ENCODE measurements at regions not wholly inside any gene's neighbourhood (a gene's known extent, or its start where the extent isn't known, plus 50 kb on each side); places are given as distances from the start of the nearest gene placed in this dataset.
"Not testable (repeated sequence)": the region's sequence is repeated elsewhere in the genome, so short reads cannot be mapped to it uniquely, and the experiment has no call there.

DNA sequence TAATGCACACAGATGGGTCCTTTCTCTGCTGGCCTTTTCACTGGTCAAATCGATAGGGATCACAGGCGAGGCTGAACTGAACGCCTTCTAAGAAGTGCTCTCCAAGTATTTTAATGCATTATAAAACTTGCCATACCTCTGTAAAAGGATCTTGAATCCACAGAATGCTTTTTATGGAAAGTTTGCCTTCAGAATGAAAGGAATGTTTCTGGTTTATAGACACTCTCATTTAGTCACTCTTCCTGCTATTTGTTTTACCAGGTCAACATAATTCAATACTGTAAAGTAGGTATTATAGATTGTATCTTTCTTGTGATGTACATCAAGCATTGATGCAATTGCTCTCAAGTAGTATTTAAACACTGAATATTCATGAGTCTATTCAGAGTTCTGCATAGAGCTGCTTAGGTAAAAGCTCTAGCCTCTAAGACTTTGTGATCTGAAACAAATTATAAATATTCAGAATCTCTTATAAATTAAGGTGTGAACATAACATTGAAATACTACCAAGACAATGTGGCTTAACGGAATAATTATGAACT is 308.4 kb downstream of the ISL1 start:
- TF ChIP-seq ZNF384 (IDR thresholded peaks at IDR 0.05) (no peak), TARDBP (IDR thresholded peaks at IDR 0.05) (no peak), NFRKB (IDR thresholded peaks at IDR 0.05) (no peak), BHLHE40 (IDR thresholded peaks at IDR 0.05; ENCODE audit: borderline replicate concordance) (no peak), HDGF (IDR thresholded peaks at IDR 0.05; ENCODE audit: borderline replicate concordance) (no peak), ELF4 (IDR thresholded peaks at IDR 0.05) (no peak), FOXA1 (IDR thresholded peaks at IDR 0.05) (no peak), FOXM1 (IDR thresholded peaks at IDR 0.05; ENCODE audit: borderline replicate concordance) (no peak), FOXK2 (IDR thresholded peaks at IDR 0.05) (no peak)
- TF ChIP-seq, protein P1, sequence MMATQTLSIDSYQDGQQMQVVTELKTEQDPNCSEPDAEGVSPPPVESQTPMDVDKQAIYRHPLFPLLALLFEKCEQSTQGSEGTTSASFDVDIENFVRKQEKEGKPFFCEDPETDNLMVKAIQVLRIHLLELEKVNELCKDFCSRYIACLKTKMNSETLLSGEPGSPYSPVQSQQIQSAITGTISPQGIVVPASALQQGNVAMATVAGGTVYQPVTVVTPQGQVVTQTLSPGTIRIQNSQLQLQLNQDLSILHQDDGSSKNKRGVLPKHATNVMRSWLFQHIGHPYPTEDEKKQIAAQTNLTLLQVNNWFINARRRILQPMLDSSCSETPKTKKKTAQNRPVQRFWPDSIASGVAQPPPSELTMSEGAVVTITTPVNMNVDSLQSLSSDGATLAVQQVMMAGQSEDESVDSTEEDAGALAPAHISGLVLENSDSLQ (IDR thresholded peaks at IDR 0.05): no peak
- ChIA-PET CTCF (no interaction called here), POLR2A (no interaction called here)
- no peak for DNase-seq (ENCODE audit: extremely low spot score)

DNA sequence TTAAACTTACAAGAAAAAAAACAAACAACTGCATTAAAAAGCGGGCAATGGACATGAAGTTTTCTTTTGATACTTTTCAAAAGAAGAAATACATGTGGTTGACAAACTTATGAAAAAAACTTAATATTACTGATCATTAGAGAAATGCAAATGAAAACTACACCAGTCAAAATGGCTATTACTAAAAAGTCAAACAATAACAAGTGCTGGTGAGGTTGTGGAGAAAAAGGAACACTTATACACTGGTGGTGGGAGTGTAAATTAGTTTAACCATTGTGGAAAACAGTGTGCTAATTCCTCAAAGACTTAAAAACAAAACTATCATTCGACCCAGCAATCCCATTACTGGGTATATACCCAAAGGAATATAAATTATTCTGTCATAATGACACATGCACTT is 311.6 kb downstream of the ISL1 start:
- ChIA-PET POLR2A (no interaction called here), CTCF (no interaction called here)
- no peak for DNase-seq (ENCODE audit: extremely low spot score)
- TF ChIP-seq BHLHE40 (IDR thresholded peaks at IDR 0.05; ENCODE audit: borderline replicate concordance): no peak
- no peak for TF ChIP-seq ZNF384 (IDR thresholded peaks at IDR 0.05)
- TF ChIP-seq CTBP1 (IDR thresholded peaks at IDR 0.05; ENCODE audit: borderline replicate concordance): no peak
- no peak for TF ChIP-seq FOXA1 (IDR thresholded peaks at IDR 0.05)
- TF ChIP-seq TARDBP (IDR thresholded peaks at IDR 0.05): no peak
- TF ChIP-seq L3MBTL2 (conservative IDR thresholded peaks at IDR 0.05): no peak
- no peak for TF ChIP-seq FOXM1 (IDR thresholded peaks at IDR 0.05; ENCODE audit: borderline replicate concordance)
- TF ChIP-seq ARNT (IDR thresholded peaks at IDR 0.05): no peak
- TF ChIP-seq FOXK2 (IDR thresholded peaks at IDR 0.05): no peak
- TF ChIP-seq ELF4 (IDR thresholded peaks at IDR 0.05): no peak
- TF ChIP-seq, protein P1 (IDR thresholded peaks at IDR 0.05): no peak
- no peak for TF ChIP-seq HDGF (IDR thresholded peaks at IDR 0.05; ENCODE audit: borderline replicate concordance)
- TF ChIP-seq LEF1 (IDR thresholded peaks at IDR 0.05; ENCODE audit: borderline replicate concordance): no peak
- no peak for TF ChIP-seq SUZ12 (IDR thresholded peaks at IDR 0.05)
- TF ChIP-seq NFRKB (IDR thresholded peaks at IDR 0.05): no peak
- no peak for TF ChIP-seq SP1 (IDR thresholded peaks at IDR 0.05)

DNA sequence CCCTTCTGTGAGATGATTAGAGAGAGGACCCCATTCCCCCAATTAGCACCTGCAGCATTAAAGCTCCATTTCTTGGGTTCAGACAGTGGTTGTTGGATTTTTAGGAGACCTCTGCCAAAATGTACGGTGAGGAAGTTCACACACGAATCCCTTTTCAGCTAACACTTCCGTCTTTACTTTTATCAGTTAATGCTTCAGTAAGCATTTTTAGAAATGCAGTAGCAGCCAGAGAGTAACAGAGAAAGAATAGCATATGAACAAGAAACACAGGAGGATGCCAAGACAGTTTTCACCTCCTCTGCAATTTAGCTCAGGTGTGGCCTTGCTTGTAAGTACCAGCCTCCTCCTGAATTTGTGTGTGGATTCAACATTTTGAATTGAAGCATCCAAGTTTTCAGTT is 312.9 kb downstream of the ISL1 start:
- POLR2A ChIA-PET: no interaction called here
- CTCF ChIA-PET: no interaction called here
- DNase-seq (ENCODE audit: extremely low spot score): no peak
- TF ChIP-seq L3MBTL2 (conservative IDR thresholded peaks at IDR 0.05) (no peak), SP1 (IDR thresholded peaks at IDR 0.05) (no peak), LEF1 (IDR thresholded peaks at IDR 0.05; ENCODE audit: borderline replicate concordance) (no peak), FOXA1 (IDR thresholded peaks at IDR 0.05) (no peak), NFRKB (IDR thresholded peaks at IDR 0.05) (no peak), HDGF (IDR thresholded peaks at IDR 0.05; ENCODE audit: borderline replicate concordance) (no peak), CTBP1 (IDR thresholded peaks at IDR 0.05; ENCODE audit: borderline replicate concordance) (no peak), SUZ12 (IDR thresholded peaks at IDR 0.05) (no peak), TARDBP (IDR thresholded peaks at IDR 0.05) (no peak)

DNA sequence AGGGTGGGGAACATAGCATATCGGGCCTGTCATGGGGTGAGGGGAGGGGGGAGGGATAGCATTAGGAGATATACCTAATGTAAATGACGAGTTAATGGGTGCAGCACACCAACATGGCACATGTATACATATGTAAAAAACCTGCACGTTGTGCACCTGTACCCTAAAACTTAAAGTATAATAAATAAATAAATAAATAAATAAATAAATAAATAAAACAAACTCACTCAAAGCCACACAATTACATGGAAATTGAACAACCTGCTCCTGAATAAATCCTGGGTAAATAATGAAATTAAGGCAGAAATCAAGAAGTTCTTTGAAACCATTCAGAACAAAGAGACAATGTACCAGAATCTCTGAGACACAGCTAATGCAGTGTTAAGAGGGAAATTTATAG is 318.8 kb downstream of the ISL1 start:
- DNase-seq (ENCODE audit: extremely low spot score); CTCF ChIA-PET; POLR2A ChIA-PET: not testable (repeated sequence)

DNA sequence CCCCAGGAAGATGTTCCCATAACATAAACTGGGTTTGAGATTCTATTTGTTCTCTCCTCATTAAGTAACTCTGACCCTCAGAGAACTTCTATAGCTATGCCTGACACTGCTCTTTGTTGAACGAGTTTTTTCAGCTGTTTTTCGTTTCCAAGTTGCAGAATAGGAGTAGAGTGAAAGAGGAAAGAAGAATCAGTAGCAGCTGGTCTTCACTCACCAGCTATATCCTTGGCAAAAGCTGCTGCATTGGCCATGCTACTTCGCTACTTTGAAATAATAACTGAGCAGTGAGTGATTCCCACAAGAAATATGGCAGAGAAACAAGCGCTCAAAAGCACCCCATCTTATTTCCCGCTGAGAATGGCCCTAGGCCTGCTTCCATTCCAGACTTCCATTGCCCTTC is 329.0 kb downstream of the ISL1 start:
- no peak for DNase-seq (ENCODE audit: extremely low spot score)
- ChIA-PET POLR2A (no interaction called here), CTCF (no interaction called here)
- TF ChIP-seq FOXA1 (IDR thresholded peaks at IDR 0.05) (no peak), L3MBTL2 (conservative IDR thresholded peaks at IDR 0.05) (no peak), BHLHE40 (IDR thresholded peaks at IDR 0.05; ENCODE audit: borderline replicate concordance) (no peak), ELF4 (IDR thresholded peaks at IDR 0.05) (no peak), FOXK2 (IDR thresholded peaks at IDR 0.05) (no peak), SUZ12 (IDR thresholded peaks at IDR 0.05) (no peak), FOXM1 (IDR thresholded peaks at IDR 0.05; ENCODE audit: borderline replicate concordance) (no peak), LEF1 (IDR thresholded peaks at IDR 0.05; ENCODE audit: borderline replicate concordance) (no peak), TARDBP (IDR thresholded peaks at IDR 0.05) (no peak), HDGF (IDR thresholded peaks at IDR 0.05; ENCODE audit: borderline replicate concordance) (no peak), NFRKB (IDR thresholded peaks at IDR 0.05) (no peak), ZNF384 (IDR thresholded peaks at IDR 0.05) (no peak), SP1 (IDR thresholded peaks at IDR 0.05) (no peak)
- TF ChIP-seq, protein P1 (IDR thresholded peaks at IDR 0.05): no peak

DNA sequence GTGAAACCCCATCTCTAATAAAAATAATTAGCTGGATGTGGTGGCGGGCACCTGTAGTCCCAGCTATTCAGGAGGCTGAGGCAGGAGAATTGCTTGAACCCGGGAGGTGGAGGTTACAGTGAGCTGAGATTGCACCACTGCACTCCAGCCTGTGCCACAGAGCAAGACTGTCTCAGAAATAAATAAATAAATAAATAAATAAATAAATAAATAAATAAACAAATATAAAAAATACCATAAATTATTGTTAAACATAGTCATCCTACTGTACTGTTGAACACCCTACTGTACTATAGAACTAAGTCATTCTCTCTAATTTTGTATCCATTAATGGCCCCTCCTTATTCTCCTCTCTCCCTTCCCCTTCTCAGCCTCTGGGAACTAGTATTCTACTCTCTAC is 332.2 kb downstream of the ISL1 start:
- POLR2A ChIA-PET; DNase-seq (ENCODE audit: extremely low spot score); CTCF ChIA-PET: not testable (repeated sequence)

DNA sequence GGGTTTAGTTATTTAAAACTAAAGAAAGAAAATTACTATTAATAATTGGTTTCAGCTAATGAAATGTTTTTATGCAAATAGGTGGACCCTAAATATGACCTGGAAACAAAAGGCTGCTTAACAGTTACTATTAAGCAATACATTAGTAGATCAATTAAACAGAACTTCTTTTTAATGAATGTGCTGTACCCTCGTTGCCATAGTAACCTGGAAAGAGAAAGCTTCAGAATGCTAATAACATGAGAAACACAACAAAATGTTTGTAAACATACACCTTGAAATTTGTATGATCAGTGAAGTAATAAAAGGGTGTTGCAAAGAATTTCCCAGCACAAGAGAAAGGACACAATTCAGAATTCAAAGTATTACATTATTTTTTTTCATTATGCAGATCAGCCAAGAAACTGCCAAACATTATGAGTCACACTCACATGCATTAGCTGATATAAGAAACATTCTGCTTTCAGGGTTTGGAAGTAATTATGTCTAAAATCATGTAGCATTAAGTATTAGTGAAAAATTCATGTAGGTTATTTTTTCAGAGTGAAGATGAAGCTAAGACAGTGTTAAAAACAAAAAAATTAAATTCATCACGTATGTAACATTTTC is 348.3 kb downstream of the ISL1 start:
- POLR2A ChIA-PET: no interaction called here
- DNase-seq (ENCODE audit: extremely low spot score): no peak
- CTCF ChIA-PET: no interaction called here
- TF ChIP-seq LEF1 (IDR thresholded peaks at IDR 0.05; ENCODE audit: borderline replicate concordance) (no peak), FOXA1 (IDR thresholded peaks at IDR 0.05) (no peak), ELF4 (IDR thresholded peaks at IDR 0.05) (no peak), FOXM1 (IDR thresholded peaks at IDR 0.05; ENCODE audit: borderline replicate concordance) (no peak), L3MBTL2 (conservative IDR thresholded peaks at IDR 0.05) (no peak), HDGF (IDR thresholded peaks at IDR 0.05; ENCODE audit: borderline replicate concordance) (no peak), ARNT (IDR thresholded peaks at IDR 0.05) (no peak), CTBP1 (IDR thresholded peaks at IDR 0.05; ENCODE audit: borderline replicate concordance) (no peak), SUZ12 (IDR thresholded peaks at IDR 0.05) (no peak)
- TF ChIP-seq, protein P1 (IDR thresholded peaks at IDR 0.05): no peak

All from HEK293T (cell line).